ENCODE measurements at regions not wholly inside any gene's neighbourhood (a gene's known extent, or its start where the extent isn't known, plus 50 kb on each side); places are given as distances from the start of the nearest gene placed in this dataset.
"Not testable (repeated sequence)": the region's sequence is repeated elsewhere in the genome, so short reads cannot be mapped to it uniquely, and the experiment has no call there.

- WGBS, 2 donors: 92 to 94% methylated on average over 13 to 14 of the region's 23 CpGs
Observed at GRCh38 chr16:29233705-29234404, 172.7 kb downstream of the NPIPB11 start.

GRCh38 chr16:29232811-29233704, 173.5 kb downstream of the NPIPB11 start:
- 90 to 92% methylated on average over 17 to 30 of the region's 30 CpGs for WGBS, 2 donors
- ATAC-seq (ENCODE audit: low FRiP score in 2 of 2) (no peak), DNase-seq (peak in 1 of 2 donors; percentile 70)
- TF ChIP-seq CTCF (IDR thresholded peaks at IDR 0.05) (no peak), POLR2AphosphoS5 (IDR thresholded peaks at IDR 0.05) (no peak), EP300 (IDR thresholded peaks at IDR 0.05) (no peak), POLR2A (IDR thresholded peaks at IDR 0.05) (no peak)
- no peaks in the 10 kb centered on the region for H3K4me1 ChIP-seq
- no peaks in the 10 kb centered on the region for H3K27me3 ChIP-seq
- H3K9me3 ChIP-seq: no peaks in the 10 kb centered on the region
- no peak overlapping the region for H3K27ac ChIP-seq
- H3K4me3 ChIP-seq: no peak overlapping the region
- no peaks in the 10 kb centered on the region for H3K36me3 ChIP-seq

More at GRCh38 chr16:29233705-29234404, 172.7 kb downstream of the NPIPB11 start:
- not testable (repeated sequence) for H3K4me3 ChIP-seq; H3K4me1 ChIP-seq; H3K27ac ChIP-seq; H3K36me3 ChIP-seq; H3K27me3 ChIP-seq; H3K9me3 ChIP-seq; ATAC-seq (ENCODE audit: low FRiP score in 2 of 2)
- peak in 1 of 2 donors; percentile 63 for DNase-seq

- H3K9me3 ChIP-seq; H3K27ac ChIP-seq; H3K27me3 ChIP-seq; DNase-seq; H3K4me3 ChIP-seq; ATAC-seq (ENCODE audit: low FRiP score in 2 of 2); H3K36me3 ChIP-seq; H3K4me1 ChIP-seq: not testable (repeated sequence)
- 97% methylated on average over 8 to 10 of the region's 10 CpGs for WGBS, 2 donors
Observed at GRCh38 chr16:29232160-29232705, 174.3 kb downstream of the NPIPB11 start.

GRCh38 chr16:29231244-29231643, 175.3 kb downstream of the NPIPB11 start:
- Histone ChIP-seq H3K4me3 (no peak overlapping the region), H3K27me3 (no peaks in the 10 kb centered on the region), H3K36me3 (no peaks in the 10 kb centered on the region), H3K27ac (no peak overlapping the region), H3K9me3 (no peaks in the 10 kb centered on the region), H3K4me1 (no peaks in the 10 kb centered on the region)
- TF ChIP-seq CTCF (IDR thresholded peaks at IDR 0.05): no peak
- peak in 1 of 2 donors; percentile 68 for DNase-seq
- peak in 1 of 2 donors; percentile 18 for ATAC-seq (ENCODE audit: low FRiP score in 2 of 2)
- WGBS, 2 donors: 76 to 82% methylated on average over 10 to 18 of the region's 18 CpGs

GRCh38 chr16:29230671-29231096, 175.8 kb downstream of the NPIPB11 start:
- Histone ChIP-seq H3K27ac (no peak overlapping the region), H3K9me3 (no peaks in the 10 kb centered on the region), H3K4me3 (no peak overlapping the region), H3K27me3 (no peaks in the 10 kb centered on the region), H3K36me3 (no peaks in the 10 kb centered on the region), H3K4me1 (no peaks in the 10 kb centered on the region)
- ATAC-seq (ENCODE audit: low FRiP score in 2 of 2) (no peak), DNase-seq (peak in 1 of 2 donors; percentile 85)
- TF ChIP-seq POLR2AphosphoS5 (IDR thresholded peaks at IDR 0.05): no peak
- no peak for TF ChIP-seq EP300 (IDR thresholded peaks at IDR 0.05)
- no peak for TF ChIP-seq POLR2A (IDR thresholded peaks at IDR 0.05)
- TF ChIP-seq CTCF (IDR thresholded peaks at IDR 0.05): no peak
- WGBS, 2 donors: 74 to 86% methylated on average over 9 to 22 of the region's 22 CpGs

GRCh38 chr16:29230006-29230668, 176.4 kb downstream of the NPIPB11 start:
- not testable (repeated sequence) for ATAC-seq (ENCODE audit: low FRiP score in 2 of 2); H3K9me3 ChIP-seq; H3K27me3 ChIP-seq; H3K36me3 ChIP-seq; H3K4me3 ChIP-seq; H3K4me1 ChIP-seq; H3K27ac ChIP-seq
- 91 to 92% methylated on average over 9 to 19 of the region's 21 CpGs for WGBS, 2 donors
- DNase-seq: peak in 1 of 2 donors; percentile 60

GRCh38 chr16:29229616-29230005, 176.9 kb downstream of the NPIPB11 start:
- H3K27me3 ChIP-seq; H3K36me3 ChIP-seq; H3K27ac ChIP-seq; ATAC-seq (ENCODE audit: low FRiP score in 2 of 2); H3K4me3 ChIP-seq; H3K4me1 ChIP-seq; DNase-seq; H3K9me3 ChIP-seq: not testable (repeated sequence)
- 95% methylated on average over 8 of the region's 8 CpGs; no CpG with 5 or more reads in 1 of the 2 donors for WGBS, 2 donors

- H3K27me3 ChIP-seq; H3K4me3 ChIP-seq; H3K36me3 ChIP-seq; H3K4me1 ChIP-seq; ATAC-seq (ENCODE audit: low FRiP score in 2 of 2); DNase-seq; H3K27ac ChIP-seq; H3K9me3 ChIP-seq: not testable (repeated sequence)
- WGBS, 2 donors: 89 to 92% methylated on average over 9 to 26 of the region's 29 CpGs
Observed at GRCh38 chr16:29228664-29229611, 177.6 kb downstream of the NPIPB11 start.
